GM12891 (cell line): ENCODE measurements at regions not wholly inside any gene's neighbourhood (a gene's known extent, or its start where the extent isn't known, plus 50 kb on each side); places are given as distances from the start of the nearest gene placed in this dataset.
"Not testable (repeated sequence)": the region's sequence is repeated elsewhere in the genome, so short reads cannot be mapped to it uniquely, and the experiment has no call there.

Experiments
- DNase-seq: peaks from one replicate; pipeline ENCODE4 v3.0.0; 2011; ENCODE audit warnings: low spot score; ENCODE audit not compliant: insufficient read length
- FAIRE-seq: peaks from 2 replicates; lab custom pipeline; 2011; peaks lifted over from hg19 to GRCh38; lab: Jason Lieb, UNC
- PAX5 ChIP-seq: IDR thresholded peaks from 2 replicates; pipeline ENCODE4 v1.6.1; 2011; ENCODE audit warnings: low read length, moderate library complexity, mild to moderate bottlenecking; ENCODE audit not compliant: insufficient read depth, severe bottlenecking
- POLR2A ChIP-seq: IDR thresholded peaks from 2 replicates; pipeline ENCODE4 v1.6.1; 2011; ENCODE audit warnings: low read depth, low read length, control low read depth
- POLR2AphosphoS5 ChIP-seq: IDR thresholded peaks from 2 replicates; pipeline ENCODE4 v1.6.1; 2011; ENCODE audit warnings: low read depth, low read length, control low read depth
- POU2F2 ChIP-seq: IDR thresholded peaks from 2 replicates; pipeline ENCODE4 v1.6.1; 2011; ENCODE audit warnings: low read depth, mild to moderate bottlenecking, control low read depth, low read length, moderate library complexity
- SPI1 ChIP-seq: IDR thresholded peaks from 2 replicates; pipeline ENCODE4 v1.6.1; 2011; ENCODE audit warnings: low read depth, low read length, control low read depth
- TAF1 ChIP-seq: IDR thresholded peaks from 2 replicates; pipeline ENCODE4 v1.6.1; 2011; ENCODE audit warnings: low read depth, low read length, control low read depth

- TF ChIP-seq TAF1 (no peak), POLR2A (no peak)
- FAIRE-seq (no peak), DNase-seq (no peak)
Observed at GRCh38 chr13:81591528-81592220, 1250.7 kb upstream of the SPRY2 start.

DNA sequence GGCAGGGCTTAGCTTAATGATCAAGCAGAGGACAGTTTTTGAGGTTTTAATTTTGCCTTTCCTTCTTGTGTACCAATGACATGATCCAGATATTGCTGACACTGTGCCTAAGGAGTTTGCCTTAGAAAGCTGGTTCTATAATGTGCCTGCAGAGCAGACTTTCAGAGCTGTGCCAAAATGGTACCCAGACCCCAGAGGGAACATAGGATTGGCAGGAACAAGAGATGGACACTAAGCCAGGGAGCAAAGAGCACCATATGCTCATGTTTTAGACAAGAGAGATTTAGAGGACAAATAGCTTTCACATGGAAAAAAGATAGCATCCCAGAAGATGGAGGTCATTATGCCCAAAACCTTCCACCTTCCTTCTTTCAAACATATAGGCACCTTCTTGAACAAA lies 1241.5 kb upstream of the SPRY2 start:
- TF ChIP-seq POLR2A (no peak), SPI1 (no peak), POLR2AphosphoS5 (no peak), POU2F2 (no peak), TAF1 (no peak), PAX5 (no peak)
- FAIRE-seq (no peak), DNase-seq (no peak)

DNA sequence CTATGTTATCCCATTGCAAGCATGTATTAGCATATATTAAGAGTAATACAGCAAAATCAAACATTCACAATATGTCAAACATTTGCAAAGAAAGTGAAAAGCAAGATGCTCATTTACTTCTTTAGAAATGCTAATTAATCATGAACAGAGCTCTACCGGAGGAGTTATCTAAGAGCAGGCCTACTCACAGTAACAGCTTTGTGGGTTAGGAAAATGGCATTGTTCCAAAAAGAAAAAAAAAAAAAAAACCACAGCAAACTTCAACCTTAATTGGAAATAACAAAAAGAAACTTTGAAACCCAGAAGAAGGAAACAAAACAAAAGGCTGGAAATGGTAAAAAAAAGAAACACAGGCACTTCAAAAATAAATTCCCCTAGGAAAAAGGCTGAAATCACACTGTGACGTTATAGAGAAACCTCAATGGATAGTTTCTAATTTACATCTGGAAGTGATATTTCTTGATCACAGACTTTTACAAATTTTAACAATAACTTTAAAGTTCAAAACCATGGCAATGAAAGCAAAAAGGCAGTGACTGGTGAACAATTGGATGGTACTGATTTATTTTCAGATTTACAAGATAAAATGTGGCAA lies 1236.8 kb upstream of the SPRY2 start:
- TF ChIP-seq PAX5 (no peak), POLR2AphosphoS5 (no peak), SPI1 (no peak), POU2F2 (no peak), POLR2A (no peak), TAF1 (no peak)
- DNase-seq (no peak), FAIRE-seq (no peak)

DNA sequence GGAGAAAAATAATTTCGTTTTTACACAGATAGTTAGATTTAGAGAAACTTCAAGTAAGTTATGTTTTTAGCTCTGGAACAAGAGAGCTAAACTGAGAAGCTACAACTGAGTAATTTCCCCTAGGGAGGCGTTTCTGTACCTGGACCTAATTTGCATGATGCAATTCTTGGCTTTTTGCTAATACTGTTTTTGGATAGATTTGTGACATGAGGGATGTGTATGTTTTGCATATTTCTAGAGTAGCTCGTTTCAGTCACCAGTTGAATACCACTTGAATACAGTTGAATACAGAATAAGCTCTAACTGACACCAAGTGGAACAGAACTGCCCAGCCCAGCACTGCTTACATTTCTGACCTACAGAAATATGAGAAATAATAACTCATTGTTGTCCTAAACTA lies 1227.9 kb upstream of the SPRY2 start:
- DNase-seq (no peak), FAIRE-seq (no peak)
- TF ChIP-seq POLR2AphosphoS5 (no peak), PAX5 (no peak), POLR2A (no peak), TAF1 (no peak), SPI1 (no peak), POU2F2 (no peak)

DNA sequence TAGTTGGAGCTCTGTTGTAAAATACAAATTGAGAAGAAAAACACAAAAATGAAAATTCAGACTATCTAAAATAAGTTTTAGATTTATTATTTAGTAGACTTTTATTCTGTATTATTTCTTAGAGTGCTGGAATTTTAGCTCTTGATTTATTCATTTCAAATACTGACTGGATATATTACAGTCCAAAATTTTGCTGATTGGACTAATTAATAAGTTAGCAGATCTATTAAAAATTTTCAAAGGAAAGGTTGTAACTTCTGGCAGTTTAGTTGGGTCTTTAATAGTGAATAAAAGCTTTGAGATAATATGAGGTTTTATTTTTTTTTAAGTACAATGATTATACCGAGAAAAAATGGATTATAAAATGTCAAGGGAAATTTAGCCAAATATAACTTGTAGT lies 1224.9 kb upstream of the SPRY2 start:
- TF ChIP-seq POU2F2 (no peak), PAX5 (no peak), TAF1 (no peak), SPI1 (no peak), POLR2AphosphoS5 (no peak), POLR2A (no peak)
- DNase-seq (no peak), FAIRE-seq (no peak)

GRCh38 chr13:81563091-81563490 lies 1222.2 kb upstream of the SPRY2 start:
- FAIRE-seq (no peak), DNase-seq (no peak)

GRCh38 chr13:81562598-81562997 lies 1221.7 kb upstream of the SPRY2 start:
- TF ChIP-seq SPI1 (no peak), PAX5 (no peak), POLR2A (no peak), POU2F2 (no peak), TAF1 (no peak), POLR2AphosphoS5 (no peak)
- DNase-seq (no peak), FAIRE-seq (no peak)

More at GRCh38 chr13:81563091-81563490, 1222.2 kb upstream of the SPRY2 start:
- no peak for TF ChIP-seq TAF1
- TF ChIP-seq POLR2AphosphoS5, result no peak
- no peak for TF ChIP-seq POU2F2
- no peak for TF ChIP-seq SPI1
- no peak for TF ChIP-seq PAX5
- no peak for TF ChIP-seq POLR2A

DNA sequence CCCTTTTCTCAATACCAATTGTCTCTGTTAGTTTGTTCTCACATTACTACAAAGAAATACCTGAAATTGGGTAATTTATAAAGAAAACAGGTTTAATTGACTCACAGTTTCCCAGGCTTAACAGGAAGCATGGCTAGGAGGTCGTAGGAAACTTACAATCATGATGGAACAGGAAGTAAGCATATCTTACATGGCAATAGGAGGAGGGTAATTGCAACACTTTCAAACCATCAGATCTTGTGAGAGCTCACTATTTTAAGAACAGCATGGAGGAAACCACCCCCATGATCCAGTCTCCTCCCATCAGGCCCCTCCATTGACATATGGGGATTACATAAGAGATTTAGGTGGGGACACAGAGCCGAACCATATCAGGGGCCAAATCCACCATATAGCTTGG lies 1210.1 kb upstream of the SPRY2 start:
- TF ChIP-seq TAF1, result no peak
- TF ChIP-seq POLR2A, result no peak
- no peak for TF ChIP-seq SPI1
- no peak for TF ChIP-seq PAX5
- no peak for TF ChIP-seq POU2F2
- FAIRE-seq, result no peak
- no peak for DNase-seq

DNA sequence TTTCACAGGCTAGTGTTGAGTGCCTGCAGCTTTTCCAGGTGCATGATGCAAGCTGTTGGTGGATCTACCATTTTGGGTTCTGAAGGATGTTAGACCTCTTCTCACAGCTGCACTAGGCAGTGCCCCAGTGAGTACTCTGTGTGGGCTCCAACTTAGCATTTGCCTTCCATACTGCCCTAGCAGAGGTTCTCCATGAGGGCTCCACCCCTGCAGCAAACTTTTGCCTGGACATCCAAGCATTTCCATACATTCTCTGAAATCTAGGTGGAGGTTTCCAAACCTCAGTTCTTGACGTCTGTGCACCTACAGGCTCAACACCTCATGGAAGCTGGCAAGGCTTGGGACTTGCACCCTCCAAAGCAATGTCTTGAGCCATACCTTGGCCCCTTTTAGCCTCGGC lies 1205.4 kb upstream of the SPRY2 start:
- FAIRE-seq, DNase-seq: not testable (repeated sequence)

DNA sequence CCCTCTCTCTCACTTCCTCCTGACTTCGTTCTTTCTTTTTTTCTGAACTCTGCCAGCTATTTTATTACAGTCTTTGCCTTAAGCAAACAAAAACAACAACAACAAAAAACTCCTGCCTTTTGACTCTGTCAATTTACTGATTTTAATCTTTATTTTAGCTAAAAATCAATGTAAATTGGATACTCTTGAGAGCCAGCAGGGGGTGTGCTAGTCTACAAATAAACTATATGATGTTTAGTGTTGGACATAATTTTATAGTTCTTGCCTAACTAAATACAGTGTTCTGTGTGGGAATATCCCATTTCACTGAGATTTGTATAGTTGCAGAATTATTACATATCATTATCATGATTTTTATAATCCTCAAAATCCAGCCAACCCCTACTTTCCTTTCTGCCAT lies 1199.9 kb upstream of the SPRY2 start:
- no peak for FAIRE-seq
- no peak for DNase-seq
- TF ChIP-seq POLR2AphosphoS5 (no peak), TAF1 (no peak), SPI1 (no peak), POLR2A (no peak), POU2F2 (no peak), PAX5 (no peak)
